Nephron (organoid): ENCODE measurements at regions not wholly inside any gene's neighbourhood (a gene's known extent, or its start where the extent isn't known, plus 50 kb on each side); places are given as distances from the start of the nearest gene placed in this dataset.

Source experiments
- H3K27ac Mint-ChIP-seq, 3 experiments: 2 replicates each; pipeline ENCODE4 v1.8.0; 2020; ENCODE audit warnings: mixed read lengths in 3 of 3, mild to moderate bottlenecking in 2 of 3, moderate library complexity in 1 of 3
- H3K27me3 Mint-ChIP-seq: 2 replicates; pipeline ENCODE4 v1.8.0; 2021; ENCODE audit warnings: low read depth, mild to moderate bottlenecking, moderate library complexity, mixed read lengths
- H3K36me3 Mint-ChIP-seq: 2 replicates; pipeline ENCODE4 v1.8.0; 2020; ENCODE audit warnings: low read depth, mixed read lengths
- H3K4me1 Mint-ChIP-seq: 2 replicates; pipeline ENCODE4 v1.8.0; 2020; ENCODE audit warnings: mixed read lengths
- H3K4me3 Mint-ChIP-seq, 3 experiments: 2 replicates each; pipeline ENCODE4 v1.8.0; 2020; ENCODE audit warnings: mild to moderate bottlenecking in 3 of 3, mixed read lengths in 3 of 3, moderate library complexity in 2 of 3
- H3K9me3 Mint-ChIP-seq: 2 replicates; pipeline ENCODE4 v1.8.0; 2020; ENCODE audit warnings: mixed read lengths
- TF ChIP-seq, protein P1 (sequence below), 3 experiments: fragments of 200-600 bp; sonication (generic); IDR thresholded peaks; one replicate each; pipeline ENCODE4 v1.5.0; 2021; ENCODE audit warnings: antibody characterized with exemption in 3 of 3; ENCODE audit not compliant: unreplicated experiment in 3 of 3

DNA sequence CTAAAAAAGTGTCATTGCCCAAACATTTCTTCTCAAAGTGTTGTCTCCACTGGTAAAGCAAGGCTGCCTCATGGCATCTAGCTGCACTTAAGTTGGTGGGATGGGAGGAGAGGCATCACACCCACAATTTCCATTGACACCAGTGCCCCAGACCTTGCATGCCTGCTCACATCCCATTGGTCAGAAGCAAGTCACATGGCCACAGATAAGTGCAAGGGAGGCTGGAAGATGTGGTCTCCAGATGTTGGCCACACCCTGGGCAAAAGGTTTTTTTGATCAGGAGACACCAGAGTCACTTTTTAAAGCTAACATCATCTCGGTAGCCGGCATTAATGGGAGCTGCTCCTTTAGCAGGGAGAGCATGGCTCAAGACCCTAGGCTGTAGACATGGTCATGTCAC is 157.1 kb upstream of the CST7 start:
- H3K27me3 Mint-ChIP-seq, result peaks cover 21% of the 10 kb centered on the region
- no peaks in the 10 kb centered on the region for H3K36me3 Mint-ChIP-seq
- TF ChIP-seq, protein P1, sequence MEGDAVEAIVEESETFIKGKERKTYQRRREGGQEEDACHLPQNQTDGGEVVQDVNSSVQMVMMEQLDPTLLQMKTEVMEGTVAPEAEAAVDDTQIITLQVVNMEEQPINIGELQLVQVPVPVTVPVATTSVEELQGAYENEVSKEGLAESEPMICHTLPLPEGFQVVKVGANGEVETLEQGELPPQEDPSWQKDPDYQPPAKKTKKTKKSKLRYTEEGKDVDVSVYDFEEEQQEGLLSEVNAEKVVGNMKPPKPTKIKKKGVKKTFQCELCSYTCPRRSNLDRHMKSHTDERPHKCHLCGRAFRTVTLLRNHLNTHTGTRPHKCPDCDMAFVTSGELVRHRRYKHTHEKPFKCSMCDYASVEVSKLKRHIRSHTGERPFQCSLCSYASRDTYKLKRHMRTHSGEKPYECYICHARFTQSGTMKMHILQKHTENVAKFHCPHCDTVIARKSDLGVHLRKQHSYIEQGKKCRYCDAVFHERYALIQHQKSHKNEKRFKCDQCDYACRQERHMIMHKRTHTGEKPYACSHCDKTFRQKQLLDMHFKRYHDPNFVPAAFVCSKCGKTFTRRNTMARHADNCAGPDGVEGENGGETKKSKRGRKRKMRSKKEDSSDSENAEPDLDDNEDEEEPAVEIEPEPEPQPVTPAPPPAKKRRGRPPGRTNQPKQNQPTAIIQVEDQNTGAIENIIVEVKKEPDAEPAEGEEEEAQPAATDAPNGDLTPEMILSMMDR (IDR thresholded peaks at IDR 0.05; ENCODE audit: unreplicated experiment in 3 of 3), result no peak
- no peaks in the 10 kb centered on the region for H3K4me1 Mint-ChIP-seq
- H3K9me3 Mint-ChIP-seq, result no peaks in the 10 kb centered on the region
- no peak overlapping the region for H3K27ac Mint-ChIP-seq
- no peak overlapping the region for H3K4me3 Mint-ChIP-seq

DNA sequence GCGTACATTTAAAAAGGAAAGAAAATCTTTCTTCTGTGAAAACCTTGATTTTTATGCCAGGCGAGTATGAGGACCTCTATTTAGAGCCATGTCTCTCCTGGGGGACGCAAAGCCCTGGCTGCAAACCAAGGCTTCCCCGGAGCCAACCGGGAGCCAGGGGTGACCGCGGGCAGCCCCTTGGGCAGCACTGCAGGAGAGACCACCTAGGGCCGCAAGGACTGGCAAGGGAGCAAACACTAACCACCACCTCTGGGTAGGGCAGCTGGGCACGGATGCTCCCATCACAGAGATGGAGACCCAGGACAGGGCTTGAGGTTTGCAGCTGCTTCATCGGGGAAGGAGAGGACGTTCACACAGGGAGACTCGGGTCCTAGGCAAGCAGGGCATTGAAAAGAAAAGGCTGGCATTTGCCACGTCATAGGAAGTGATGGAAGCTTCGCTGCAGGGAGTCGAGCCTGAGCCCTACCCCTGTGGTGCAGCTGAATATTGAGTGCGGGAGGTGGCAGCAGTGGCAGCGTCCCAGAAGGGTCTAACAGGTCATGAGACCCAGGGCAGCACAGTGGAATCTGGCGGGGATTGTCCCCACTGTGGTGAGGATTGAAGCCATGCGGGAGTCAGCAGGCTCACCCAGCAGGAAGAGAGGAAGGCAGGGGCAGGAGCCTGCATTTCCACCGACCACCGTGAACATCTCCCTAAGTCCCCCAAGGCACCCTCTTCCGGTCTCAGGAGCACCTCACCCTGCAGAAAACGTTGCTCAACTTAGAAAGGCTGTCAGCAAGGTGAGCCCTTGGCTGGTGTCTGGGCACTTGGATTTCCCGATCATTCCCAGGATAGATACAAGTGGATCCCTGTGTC is 156.2 kb upstream of the CST7 start:
- Mint-ChIP-seq H3K36me3 (no peaks in the 10 kb centered on the region), H3K27ac (no peak overlapping the region), H3K9me3 (no peaks in the 10 kb centered on the region), H3K27me3 (peaks cover 21% of the 10 kb centered on the region), H3K4me1 (no peaks in the 10 kb centered on the region), H3K4me3 (no peak overlapping the region)
- TF ChIP-seq, protein P1 (IDR thresholded peaks at IDR 0.05; ENCODE audit: unreplicated experiment in 3 of 3), result no peak

DNA sequence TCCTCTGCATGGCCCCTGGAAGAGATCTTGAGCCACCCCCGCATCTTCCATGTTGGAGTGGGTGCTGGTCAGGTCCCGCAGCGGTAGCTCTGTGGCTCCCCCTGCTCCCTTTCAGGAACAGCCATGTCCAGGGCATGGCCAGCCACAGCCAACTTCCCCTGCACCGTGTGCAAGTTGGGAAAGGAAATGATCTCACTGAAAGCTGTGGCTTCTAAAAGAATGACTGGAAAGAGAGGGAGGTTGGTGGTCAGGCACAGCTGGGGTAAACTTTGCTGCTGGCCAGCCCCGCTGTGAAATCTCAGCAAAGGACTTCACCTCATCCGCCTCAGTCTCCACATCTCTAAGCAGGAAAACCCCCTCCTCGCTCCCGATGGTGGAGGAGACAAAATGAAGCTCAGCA is 153.6 kb upstream of the CST7 start:
- TF ChIP-seq, protein P1 (IDR thresholded peaks at IDR 0.05; ENCODE audit: unreplicated experiment in 3 of 3), result no peak
- Mint-ChIP-seq H3K4me1 (no peaks in the 10 kb centered on the region), H3K36me3 (no peaks in the 10 kb centered on the region), H3K4me3 (no peak overlapping the region), H3K9me3 (no peaks in the 10 kb centered on the region), H3K27me3 (peaks cover 20% of the 10 kb centered on the region), H3K27ac (no peak overlapping the region)

DNA sequence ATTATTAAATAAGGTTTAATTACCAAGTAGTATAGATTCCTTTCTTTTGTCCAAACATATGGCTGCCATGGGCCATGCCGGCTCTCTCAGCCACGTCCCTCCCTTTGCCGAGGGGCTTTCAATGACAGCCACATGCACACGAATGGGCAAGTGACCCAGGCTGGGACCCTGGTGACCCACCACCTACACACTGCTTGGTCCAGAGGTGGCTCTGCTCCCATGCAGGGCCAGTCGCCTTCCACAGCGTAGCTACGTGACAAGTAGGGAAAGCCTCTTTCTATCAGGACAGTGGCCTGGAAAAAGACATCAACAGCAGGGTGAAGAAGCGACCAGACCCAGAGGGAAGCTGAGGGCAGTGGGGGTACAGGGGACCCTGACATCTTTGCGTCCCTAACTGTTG is 152.8 kb upstream of the CST7 start:
- Mint-ChIP-seq H3K27ac (no peak overlapping the region), H3K36me3 (no peaks in the 10 kb centered on the region), H3K4me1 (no peaks in the 10 kb centered on the region), H3K9me3 (no peaks in the 10 kb centered on the region), H3K27me3 (peaks cover 20% of the 10 kb centered on the region), H3K4me3 (no peak overlapping the region)
- TF ChIP-seq, protein P1 (IDR thresholded peaks at IDR 0.05; ENCODE audit: unreplicated experiment in 3 of 3), result no peak

DNA sequence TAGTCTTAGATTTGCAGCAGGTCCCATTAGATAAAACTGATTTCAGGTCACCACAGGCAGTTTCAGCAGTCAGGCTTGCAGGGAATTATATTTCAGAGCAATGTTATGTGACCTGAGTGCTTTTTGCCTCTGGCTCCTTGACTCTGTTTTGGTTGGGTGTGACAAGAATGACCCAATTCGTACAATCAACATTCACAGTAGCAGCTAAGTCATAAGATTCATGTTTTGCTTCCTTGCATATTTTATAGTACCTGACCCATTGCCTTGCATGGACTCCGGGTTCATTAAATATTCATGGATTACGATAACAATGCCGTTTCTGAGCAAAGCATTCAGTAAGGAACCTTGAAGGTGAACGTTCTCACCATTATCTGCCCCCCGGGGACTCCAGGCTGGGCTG is 152.0 kb upstream of the CST7 start:
- Mint-ChIP-seq H3K36me3 (no peaks in the 10 kb centered on the region), H3K4me3 (no peak overlapping the region), H3K4me1 (no peaks in the 10 kb centered on the region), H3K9me3 (no peaks in the 10 kb centered on the region), H3K27ac (no peak overlapping the region), H3K27me3 (peaks cover 17% of the 10 kb centered on the region)
- TF ChIP-seq, protein P1 (IDR thresholded peaks at IDR 0.05; ENCODE audit: unreplicated experiment in 3 of 3), result no peak
